Central memory CD4-positive, alpha-beta T cell (primary cell): ENCODE measurements at regions not wholly inside any gene's neighbourhood (a gene's known extent, or its start where the extent isn't known, plus 50 kb on each side); places are given as distances from the start of the nearest gene placed in this dataset.
"Not testable (repeated sequence)": the region's sequence is repeated elsewhere in the genome, so short reads cannot be mapped to it uniquely, and the experiment has no call there.

Experiments
- DNase-seq: peaks from one replicate; pipeline ENCODE4 v3.0.0; 2022

DNA sequence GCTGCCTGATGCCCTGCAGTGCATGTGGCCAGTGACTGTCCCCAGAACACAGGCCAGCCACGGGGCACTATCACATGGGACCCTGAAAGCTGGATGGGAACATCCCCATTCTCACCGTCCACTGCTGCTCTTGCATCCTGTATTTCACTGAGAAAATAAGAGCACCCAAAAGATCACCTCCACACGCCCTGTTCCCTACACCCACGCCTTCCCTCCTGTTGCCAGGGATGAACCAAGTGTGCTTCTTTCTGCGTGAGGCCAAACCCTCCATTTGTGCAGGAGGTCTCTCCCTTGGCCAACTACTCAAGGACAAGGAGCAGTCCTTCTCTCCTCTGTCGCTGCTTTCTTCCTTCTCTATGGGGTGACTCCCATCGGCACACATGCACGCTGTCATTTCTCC, 118.3 kb downstream of the LRRC37A3 start:
- DNase-seq: not testable (repeated sequence)

DNA sequence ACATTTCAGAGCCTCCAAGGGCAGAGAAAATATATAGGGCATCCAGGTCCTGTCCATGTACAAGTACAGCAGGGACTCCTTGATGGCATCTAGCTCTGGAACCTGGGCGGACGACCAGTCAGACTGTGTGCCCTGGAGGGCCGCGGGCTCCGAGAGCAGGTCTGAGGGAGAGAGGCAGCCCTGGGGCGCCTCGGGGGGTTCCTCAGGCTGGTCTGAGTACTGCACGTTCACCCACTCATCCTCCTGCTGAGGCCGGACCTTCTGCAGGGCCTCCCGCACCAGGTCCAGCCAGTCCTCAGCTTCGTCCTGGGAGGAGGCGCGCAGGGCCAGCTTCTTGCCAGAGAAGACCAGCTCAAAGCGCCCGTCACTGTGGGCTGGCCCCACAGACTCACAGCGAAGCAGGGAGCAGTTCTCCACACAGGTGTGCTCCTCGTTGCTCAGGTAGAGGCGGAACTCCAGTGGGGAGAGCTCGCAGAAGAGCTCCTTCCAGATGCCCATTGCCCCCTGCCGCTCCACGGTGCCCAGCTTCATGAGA, 118.8 kb downstream of the LRRC37A3 start:
- DNase-seq: not testable (repeated sequence)

DNA sequence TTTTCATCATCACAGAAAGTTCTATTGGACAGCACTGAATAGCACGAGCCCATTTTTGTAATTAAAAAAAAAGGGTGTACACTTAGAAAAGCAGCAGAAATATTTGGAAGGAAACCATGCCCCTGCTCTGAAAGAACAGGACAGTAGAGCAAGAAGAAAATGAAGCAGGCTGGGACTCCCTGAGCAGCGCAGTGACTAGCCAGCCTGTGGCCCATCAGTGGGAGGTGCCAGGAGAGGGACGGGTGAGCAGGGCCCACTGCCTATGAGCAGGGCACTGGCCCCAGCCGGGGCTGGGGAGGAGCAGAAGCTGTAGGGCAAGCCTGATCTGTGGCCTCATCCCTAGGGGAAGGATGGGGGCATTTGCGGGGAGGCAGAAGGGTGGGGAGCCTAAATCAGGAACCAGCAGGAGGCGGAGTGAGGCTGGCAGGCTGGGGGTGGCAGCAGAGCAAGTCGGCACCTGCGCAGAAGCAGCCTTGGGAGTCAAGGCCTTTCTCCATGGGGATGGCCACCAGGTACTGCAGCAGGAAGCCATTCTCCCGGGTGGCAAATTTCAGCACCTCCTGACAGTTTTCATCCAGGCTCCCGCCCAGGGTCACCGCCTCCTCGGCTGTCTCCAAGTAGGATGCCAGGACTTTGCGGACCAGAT, 119.6 kb downstream of the LRRC37A3 start:
- DNase-seq: not testable (repeated sequence)

DNA sequence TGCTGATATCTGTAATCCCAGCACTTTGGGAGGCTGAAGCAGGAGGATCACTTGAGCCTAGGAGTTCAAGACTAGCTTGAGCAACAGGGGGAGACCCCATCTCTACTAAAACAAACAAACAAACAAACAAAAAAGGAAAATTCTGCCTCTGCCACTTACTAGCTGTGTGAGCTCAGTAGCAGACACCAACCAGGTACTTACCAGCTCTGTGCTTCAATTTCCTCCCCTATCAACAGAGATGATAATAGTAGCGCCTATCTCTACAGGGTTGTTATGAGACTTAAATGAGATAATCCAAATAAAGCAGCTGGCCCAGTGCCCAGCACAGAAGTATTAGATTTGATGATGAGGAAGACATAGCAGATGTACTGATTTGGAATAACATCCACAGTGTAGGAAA, 120.3 kb downstream of the LRRC37A3 start:
- DNase-seq: not testable (repeated sequence)

DNA sequence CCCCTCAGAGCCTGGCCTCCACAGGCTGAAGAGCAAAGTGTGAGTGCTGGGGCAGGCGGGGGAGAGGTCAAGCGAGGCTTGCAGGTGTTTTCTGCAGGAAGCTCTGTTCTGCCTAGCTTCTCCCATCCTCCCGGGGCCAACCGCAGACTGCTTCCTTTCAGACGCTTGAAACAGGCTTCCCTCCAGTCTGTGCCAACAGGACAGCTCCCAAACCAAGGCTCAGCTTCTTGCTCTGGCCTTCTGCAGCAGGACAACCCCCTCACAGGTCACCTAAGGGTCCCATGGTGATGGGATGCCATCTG, 120.8 kb downstream of the LRRC37A3 start:
- not testable (repeated sequence) for DNase-seq

DNA sequence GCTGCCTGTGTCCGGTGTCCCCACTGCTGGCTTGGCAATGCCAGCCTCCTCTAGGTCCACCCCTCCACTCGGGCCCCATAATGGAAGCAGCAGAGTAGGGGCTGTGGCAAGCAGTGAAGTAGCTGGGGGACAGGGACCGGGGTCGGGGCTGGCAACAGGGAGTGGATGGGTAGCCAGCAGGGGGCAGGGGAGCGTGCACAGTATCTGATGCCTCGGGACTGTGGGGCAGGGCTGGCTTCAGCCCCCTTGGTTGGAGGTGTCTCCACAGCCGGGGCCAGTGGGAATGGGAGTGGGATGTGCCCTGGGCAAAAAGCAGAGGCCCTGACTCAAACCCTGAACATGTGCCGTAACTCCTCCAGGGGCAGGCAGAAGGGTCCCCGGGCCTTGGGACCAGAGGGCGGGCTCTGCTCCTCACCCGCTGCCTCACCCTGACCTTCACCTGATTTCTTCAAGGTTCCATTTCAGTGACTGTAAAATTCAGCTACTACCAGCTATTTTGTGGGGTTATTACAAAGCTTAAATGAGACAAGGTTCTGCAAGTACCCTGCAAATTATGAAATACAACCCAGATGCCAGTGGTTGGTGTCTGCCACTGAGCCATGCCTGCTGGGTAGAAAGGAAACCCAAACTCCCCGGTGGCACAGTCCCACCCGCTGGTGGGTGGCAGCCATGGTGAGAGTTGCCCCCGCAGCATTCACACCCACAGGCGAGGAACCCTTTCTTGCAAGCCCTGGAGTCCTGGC, 121.4 kb downstream of the LRRC37A3 start:
- not testable (repeated sequence) for DNase-seq

DNA sequence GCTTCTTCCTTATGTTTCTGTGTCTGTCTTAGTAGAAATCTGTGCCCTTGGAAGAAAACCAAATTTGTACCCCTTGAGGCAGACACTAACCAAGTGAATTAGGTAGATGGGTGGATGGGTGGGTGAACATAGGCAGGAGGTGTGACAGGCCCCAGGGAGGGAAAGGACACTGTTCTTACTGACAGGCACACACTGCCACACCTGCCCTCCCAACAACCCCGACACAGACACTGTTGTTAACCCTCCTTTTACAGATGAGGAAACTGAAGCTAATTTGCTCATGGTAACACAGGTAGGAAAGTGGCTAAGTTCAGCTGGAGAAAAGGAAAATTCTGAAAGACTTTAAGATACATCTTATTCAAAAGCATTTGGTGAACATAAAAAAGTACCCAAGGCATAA, 123.9 kb downstream of the LRRC37A3 start:
- not testable (repeated sequence) for DNase-seq

DNA sequence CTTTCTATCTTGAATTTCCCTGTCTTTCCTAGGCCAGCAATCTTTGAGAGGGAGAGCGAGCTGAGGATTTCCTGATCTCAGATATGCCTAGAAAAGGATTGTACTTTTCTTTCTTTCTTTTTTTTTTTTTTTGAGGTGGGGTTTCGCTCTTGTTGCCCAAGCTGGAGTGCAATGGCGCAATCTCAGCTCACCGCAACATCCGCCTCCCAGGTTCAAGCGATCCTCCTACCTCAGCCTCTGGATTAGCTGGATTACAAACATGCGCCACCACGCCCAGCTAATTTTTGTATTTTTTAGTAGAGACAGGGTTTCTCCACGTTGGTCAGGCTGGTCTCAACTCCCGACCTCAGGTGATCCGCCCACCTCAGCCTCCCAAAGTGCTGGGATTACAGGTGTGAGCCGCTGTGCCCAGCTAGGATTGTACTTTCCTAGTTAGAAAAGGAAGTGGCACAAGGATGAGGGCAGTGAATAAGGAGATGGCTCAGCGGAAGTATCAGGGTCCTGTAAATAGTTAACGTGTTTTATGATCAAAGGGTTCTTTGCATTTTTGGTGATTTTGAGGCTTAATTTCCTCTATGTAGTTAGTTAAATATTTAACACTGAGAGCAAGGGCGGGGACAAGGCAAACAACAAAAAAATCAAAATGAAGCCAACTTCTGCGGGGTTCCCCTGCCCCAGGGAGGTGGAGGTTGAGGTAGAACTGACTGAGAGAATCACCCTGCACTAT, 124.6 kb downstream of the LRRC37A3 start:
- not testable (repeated sequence) for DNase-seq

DNA sequence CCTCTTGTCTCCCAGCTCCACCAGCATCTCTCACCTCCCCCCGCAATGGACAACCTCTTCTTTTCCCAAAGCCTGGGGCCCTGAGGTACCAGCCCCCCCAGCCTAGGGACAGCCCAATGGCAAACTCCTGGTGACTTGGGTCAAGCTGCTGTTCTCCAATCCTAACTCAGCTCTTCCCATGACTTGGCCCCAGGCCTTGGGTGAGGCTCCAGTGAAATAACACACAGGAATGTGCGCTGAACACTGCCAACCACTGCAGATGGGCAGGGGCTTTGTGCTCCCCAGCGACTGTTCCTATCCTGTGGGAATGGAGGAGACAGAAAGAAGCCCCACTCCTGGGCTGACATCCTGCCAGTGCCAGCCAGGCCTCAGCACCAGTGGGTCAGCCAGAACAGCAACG, 125.2 kb downstream of the LRRC37A3 start:
- not testable (repeated sequence) for DNase-seq

DNA sequence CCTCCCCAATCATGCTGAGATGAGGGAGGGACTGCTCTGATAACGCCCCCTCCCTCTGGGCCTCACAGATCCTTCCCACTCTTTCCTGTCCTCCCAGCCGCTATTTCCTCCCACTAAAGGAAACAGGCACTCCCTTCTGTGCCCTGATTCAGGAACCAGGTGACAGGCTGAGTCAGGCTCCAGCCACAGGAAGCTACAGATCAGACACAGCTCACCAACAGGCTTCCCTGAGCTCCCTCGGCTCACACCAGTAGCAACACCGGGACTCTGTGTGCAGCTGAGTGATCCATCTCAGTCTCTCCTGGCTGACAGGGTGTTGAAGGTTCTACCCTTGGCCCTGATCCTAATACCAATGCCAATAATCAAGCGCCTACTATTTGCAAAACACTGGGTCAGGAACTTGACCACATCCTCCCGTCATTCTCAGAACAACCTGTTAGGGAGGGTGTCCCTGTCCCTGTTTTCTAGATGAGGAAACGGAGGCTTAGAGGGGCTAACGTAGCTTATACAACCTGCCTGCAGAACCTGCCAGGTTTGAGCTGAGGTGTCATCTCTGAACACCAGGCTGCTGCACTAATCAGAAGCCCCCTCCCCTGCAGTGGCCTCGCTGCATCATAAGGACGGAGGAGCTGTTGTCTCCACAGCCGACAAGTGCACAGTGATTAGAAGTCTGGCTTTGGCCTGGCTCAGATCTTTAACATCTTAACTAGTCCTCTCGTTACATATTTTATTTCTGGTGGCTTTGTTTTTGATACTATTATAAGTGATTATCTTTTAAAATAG, 126.3 kb downstream of the LRRC37A3 start:
- not testable (repeated sequence) for DNase-seq

DNA sequence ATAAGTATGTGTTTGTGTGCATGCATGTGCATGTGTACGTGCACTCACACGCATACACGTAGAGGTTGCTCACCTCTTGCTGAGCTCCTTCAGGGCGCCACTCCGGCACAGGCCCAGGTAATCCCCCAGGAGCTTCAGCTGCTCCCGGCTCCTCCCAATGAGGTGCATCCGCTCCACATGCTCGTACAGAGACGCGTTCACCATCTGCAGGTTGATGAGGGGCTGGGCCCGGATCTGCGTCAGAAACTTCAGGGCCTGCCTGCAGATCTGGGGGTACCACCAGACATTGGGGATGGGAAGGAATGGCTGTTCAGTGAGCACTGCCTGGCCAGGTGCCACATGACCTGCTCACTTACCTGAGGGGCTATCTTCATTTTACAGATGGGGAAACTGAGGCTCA, 127.0 kb downstream of the LRRC37A3 start:
- not testable (repeated sequence) for DNase-seq

DNA sequence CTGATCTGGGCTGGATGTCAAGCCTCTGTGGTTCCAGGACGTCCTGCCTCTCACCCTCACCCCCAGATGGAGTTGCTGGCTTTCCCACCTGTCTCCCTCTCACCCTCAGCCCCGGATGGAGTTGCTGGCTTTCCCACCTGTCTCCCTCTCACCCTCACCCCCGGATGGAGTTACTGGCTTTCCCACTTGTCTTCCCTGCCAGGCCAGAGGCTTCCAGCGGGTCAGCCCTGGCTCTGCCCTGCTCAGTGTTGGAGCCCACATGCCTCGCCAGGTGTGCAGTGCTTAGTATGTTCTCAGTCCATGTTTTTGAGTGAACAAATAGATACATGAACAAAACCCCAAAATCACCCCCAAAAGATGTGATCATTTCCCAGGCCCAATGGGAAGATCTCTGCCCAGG, 127.6 kb downstream of the LRRC37A3 start:
- DNase-seq: not testable (repeated sequence)

DNA sequence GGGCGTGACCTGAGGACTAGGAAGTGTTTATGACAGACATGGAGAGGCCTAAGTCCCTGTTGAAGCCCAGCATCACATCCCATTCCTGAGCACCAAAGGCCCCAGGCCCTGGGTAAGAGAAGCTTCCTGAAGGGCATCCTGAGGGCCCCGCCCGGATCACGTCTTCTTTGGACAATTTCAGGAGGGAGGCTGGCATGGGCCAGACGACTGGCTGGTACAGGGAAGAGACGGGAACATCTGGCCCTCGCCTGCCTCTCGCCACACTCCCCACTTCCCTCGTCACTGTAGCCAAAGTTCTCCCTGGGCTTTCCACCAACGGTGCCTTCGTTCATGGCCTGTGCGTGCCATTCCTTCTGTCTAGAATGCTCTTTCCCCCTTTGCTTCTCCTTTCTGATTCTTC, 128.1 kb downstream of the LRRC37A3 start:
- DNase-seq: not testable (repeated sequence)

DNA sequence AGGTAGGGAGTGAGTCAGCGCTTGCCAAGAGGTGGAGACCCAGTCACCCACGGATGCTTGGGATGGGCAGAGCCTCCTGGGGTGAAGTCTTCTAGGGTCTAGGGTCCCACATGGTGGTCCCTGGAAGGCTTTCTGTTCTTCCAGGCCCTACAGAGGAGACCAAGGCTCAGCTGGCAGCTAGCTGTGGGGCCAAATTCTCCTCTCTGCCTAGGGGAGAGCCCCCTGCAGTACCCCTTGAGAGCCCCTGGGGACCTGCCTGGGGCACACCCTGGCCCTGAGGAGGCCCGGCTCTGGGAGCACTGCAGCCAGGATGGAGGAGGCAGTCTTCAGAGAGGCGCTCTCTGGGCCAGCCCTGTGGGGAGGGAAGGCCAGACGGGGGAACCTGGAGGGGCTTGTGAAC, 128.6 kb upstream of the SMURF2 start:
- DNase-seq: not testable (repeated sequence)

DNA sequence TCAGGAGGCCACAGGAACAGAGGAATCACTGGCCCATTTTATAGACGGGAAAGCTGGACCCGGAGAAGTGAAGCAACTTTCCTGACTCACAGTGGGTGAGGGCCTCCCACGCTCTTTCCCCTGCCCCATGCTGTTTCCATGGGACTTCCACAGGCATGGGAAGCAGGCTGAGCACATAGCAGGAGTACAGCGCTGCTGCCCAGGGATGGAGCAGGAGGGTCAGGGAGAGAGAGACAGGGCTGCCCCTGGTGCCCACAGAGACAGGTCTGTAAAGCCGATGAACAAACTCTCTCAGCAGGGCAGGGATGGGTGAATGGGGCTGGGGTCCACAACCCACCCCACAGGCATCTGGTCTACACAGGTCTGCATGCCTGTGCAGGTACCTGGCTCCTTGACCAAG, 128.1 kb upstream of the SMURF2 start:
- not testable (repeated sequence) for DNase-seq

DNA sequence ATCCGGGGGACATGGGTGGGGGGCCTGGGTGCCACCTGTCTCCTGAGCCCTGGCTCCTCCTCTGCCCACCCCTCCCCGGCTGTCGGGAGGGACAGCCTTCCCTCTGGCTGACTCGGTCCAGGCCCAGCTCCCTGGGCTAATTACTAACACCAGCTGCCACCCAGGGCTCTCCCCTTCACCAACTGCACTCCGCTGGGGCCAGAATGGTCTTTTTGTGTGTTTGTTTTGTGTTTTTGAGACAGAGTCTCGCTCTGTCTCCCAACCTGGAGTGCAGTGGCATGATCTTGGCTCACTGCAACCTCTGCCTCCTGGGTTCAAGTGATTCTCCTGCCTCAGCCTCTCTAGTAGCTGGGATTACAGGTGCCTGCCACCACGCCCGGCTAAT, 126.9 kb upstream of the SMURF2 start:
- DNase-seq: not testable (repeated sequence)

DNA sequence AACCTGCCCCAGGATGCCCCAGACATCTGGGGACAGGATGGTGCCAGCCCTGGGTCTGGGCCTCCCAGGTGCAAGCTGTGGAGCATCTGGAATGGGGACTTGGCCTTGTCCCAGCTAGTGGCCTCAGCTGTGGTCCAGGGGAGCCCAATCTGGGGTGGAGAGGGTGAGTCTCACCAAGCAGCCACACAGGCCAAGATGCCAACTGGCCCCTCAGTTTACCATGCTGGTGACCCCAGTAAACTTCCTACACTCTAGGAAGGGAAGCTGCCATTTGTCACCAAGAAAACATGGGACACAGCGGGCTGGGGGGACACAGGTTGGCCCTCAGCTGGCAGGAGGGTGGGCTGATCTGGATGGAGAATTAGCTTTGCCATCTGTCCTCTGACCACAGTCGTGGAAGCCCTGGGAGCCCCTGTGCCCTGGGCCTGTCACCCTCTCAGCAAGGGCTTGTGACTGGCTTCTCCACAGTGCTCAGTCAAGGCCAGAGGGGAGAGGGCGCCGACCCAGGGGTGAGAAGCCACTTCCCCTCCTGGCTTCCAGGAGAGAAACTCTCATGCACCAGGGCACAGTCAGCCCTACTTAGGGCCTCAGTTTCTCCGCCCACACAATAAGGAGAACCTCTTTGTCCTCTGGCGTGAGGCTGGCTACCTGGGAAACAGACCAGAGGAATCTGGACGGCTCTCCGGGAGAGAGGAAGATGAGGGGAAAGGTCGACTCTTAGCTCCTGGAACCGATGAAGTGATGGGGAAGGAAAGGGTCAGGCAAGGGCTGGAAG, 126.4 kb upstream of the SMURF2 start:
- no peak for DNase-seq

DNA sequence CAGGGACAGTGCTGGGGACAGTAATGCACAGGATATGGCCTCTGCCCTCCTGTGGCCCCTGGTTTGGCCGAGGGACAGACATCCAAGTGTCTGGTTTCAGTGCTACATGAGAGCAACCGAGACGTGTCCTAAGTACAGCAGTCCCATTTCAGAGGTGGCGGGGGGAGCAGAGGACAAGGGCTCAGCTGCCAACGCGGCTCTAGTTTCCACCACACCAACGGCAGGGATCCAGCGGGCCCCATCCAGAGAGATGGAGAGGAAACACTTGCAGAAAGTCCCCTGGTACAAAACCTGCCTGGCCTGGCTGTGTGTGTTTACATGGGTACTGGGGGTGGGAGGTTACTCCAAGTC, 125.8 kb upstream of the SMURF2 start:
- DNase-seq: no peak

DNA sequence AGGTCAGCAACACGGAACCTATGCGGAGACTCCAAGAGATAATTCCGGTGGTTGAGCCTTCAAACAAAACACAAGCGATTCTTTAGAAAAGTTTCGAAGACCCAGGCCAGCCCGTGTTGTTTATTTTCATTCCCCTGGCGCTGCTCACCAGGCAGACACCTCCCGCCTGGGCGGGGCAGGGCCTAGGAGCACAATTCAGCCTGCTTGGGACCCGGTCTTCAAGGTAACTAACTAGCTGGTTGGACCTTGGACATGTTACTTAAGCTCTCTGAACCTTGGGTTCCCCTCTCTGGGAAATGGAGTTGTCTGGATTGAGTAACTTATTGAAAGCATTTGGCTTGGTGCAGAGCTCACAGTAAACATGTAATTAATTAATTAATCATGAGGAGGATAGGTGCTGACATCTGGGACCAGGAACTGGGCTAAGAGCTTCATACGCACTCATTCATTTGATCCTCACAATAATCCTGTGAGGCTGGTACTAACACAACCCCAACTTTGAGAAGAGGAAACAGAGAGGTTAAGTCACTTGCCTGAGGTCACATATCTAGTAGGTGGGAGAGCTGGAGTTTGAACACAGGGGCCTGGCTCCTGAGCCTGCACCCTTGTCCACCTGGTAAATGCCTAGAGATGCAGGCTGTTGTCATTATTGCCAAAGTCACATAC, 125.3 kb upstream of the SMURF2 start:
- no peak for DNase-seq

DNA sequence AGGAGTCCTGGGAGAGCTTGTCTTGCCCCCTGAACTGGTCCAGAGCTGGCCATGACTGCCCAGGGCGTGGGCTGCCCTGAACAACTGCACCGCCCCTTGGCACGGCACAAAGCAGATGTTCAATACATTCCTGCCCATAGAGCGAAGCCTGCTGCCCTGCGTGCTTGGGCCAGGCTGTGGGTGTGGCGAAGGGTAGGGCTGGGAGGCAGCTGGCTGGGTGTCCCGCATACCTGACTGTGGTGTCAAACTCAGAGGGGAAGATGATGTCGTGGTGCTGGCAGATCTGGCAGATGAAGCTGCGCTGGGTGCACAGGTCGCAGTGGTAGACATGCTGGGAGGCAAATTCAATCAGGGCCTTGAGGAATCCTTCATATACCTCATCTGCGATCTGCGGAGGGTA, 124.2 kb upstream of the SMURF2 start:
- no peak for DNase-seq

DNA sequence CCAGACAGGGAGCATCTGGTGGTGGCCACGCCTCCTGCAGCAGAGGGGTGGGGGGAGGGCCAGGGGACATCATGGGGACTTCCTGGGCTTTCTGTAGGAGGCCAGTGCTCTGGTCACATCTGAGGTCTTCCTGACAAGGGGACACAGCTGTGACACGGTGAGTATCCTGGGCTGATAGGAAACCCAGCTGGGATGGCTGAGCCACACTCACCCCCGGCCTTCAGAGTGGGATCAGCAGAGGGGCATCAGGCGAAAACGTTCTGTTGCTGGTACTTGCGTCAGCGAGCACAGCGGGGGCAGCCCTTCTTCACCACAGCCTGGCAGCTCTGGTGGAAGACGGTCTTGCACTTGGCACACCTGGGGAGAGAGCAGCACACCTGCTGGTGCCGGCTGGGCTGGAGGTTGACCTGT, 122.9 kb upstream of the SMURF2 start:
- DNase-seq: no peak
